Liver (tissue), 8 donors: ENCODE measurements at regions not wholly inside any gene's neighbourhood (a gene's known extent, or its start where the extent isn't known, plus 50 kb on each side); places are given as distances from the start of the nearest gene placed in this dataset.
A peak's percentile ranks its signal among the peaks of the same experiment; 100 is the strongest.

ENCODE experiments used
- DNase-seq: peaks from one replicate; pipeline ENCODE4 v3.0.0-alpha.2; 2017; ENCODE audit warnings: low spot score
- H3K27ac ChIP-seq, 2 donors: one replicate each; pipeline ENCODE4 v1.7.0; 2013; ENCODE audit warnings: inconsistent platforms in 2 of 2, low read length in 2 of 2, control low read depth in 1 of 2, low read depth in 1 of 2, mild to moderate bottlenecking in 1 of 2
- H3K27me3 ChIP-seq, 4 donors: one replicate each; pipeline versions ENCODE4 v1.6.1 to v1.7.0; 2013; ENCODE audit warnings: low read length in 3 of 4, inconsistent platforms in 1 of 4, mild to moderate bottlenecking in 1 of 4, moderate library complexity in 1 of 4; ENCODE audit not compliant: control insufficient read depth in 4 of 4, insufficient read depth in 4 of 4
- H3K36me3 ChIP-seq, 4 donors: one replicate each; pipeline versions ENCODE4 v1.6.1 to v1.7.0; 2013; ENCODE audit warnings: low read length in 3 of 4, mild to moderate bottlenecking in 3 of 4, low read depth in 1 of 4, moderate library complexity in 1 of 4; ENCODE audit not compliant: control insufficient read depth in 4 of 4, insufficient read depth in 3 of 4
- H3K4me1 ChIP-seq, 4 donors: one replicate each; pipeline versions ENCODE4 v1.6.1 to v1.7.0; 2013; ENCODE audit warnings: low read length in 3 of 4, mild to moderate bottlenecking in 3 of 4, moderate library complexity in 1 of 4; ENCODE audit not compliant: control insufficient read depth in 4 of 4, insufficient read depth in 4 of 4
- H3K4me3 ChIP-seq, 3 donors: one replicate each; pipeline versions ENCODE4 v1.6.1 to v1.7.0; 2013; ENCODE audit warnings: low read length in 3 of 3, control low read depth in 1 of 3, low read depth in 1 of 3, mild to moderate bottlenecking in 1 of 3
- H3K9ac ChIP-seq, 2 donors: one replicate each; pipeline ENCODE4 v1.7.0; 2013; ENCODE audit warnings: low read length in 2 of 2, mild to moderate bottlenecking in 2 of 2, moderate library complexity in 2 of 2, control low read depth in 1 of 2, low read depth in 1 of 2
- H3K9me3 ChIP-seq, 4 donors: one replicate each; pipeline versions ENCODE4 v1.6.1 to v1.7.0; 2013; ENCODE audit warnings: low read length in 3 of 4; ENCODE audit not compliant: control insufficient read depth in 4 of 4
- ATF3 ChIP-seq: IDR thresholded peaks from 2 replicates; pipeline ENCODE4 v1.6.1; 2016; ENCODE audit warnings: antibody characterized with exemption
- CTCF ChIP-seq: fragments of 150-350 bp; IDR thresholded peaks from 2 replicates; pipeline ENCODE4 v1.5.1; 2017; ENCODE audit warnings: improper control_type of control experiment, low read depth, low read length; ENCODE audit not compliant: missing input control
- EGR1 ChIP-seq, 2 donors: IDR thresholded peaks; 2 replicates each; pipeline ENCODE4 v1.6.1; 2016 to 2018; ENCODE audit warnings: antibody characterized with exemption in 2 of 2, low read depth in 2 of 2
- FOXA1 ChIP-seq: IDR thresholded peaks from 2 replicates; pipeline ENCODE4 v1.6.1; 2016; ENCODE audit warnings: antibody characterized with exemption
- FOXA2 ChIP-seq: IDR thresholded peaks from 2 replicates; pipeline ENCODE4 v1.6.1; 2016; ENCODE audit warnings: antibody characterized with exemption
- GABPA ChIP-seq, 2 donors: IDR thresholded peaks in 1 of 2; conservative IDR thresholded peaks in 1 of 2; 2 replicates each; pipeline ENCODE4 v1.6.1; 2016; ENCODE audit warnings: antibody characterized with exemption in 2 of 2, mild to moderate bottlenecking in 1 of 2, moderate library complexity in 1 of 2
- HNF4A ChIP-seq, 2 donors: conservative IDR thresholded peaks; 2 replicates each; pipeline ENCODE4 v1.6.1; 2016; ENCODE audit warnings: antibody characterized with exemption in 2 of 2, mild to moderate bottlenecking in 2 of 2
- HNF4G ChIP-seq: IDR thresholded peaks from 2 replicates; pipeline ENCODE4 v1.6.1; 2016; ENCODE audit warnings: antibody characterized with exemption
- JUND ChIP-seq, 2 donors: IDR thresholded peaks; 2 replicates each; pipeline ENCODE4 v1.6.1; 2016; ENCODE audit warnings: antibody characterized with exemption in 2 of 2
- MAX ChIP-seq: IDR thresholded peaks from 2 replicates; pipeline ENCODE4 v1.6.1; 2016; ENCODE audit warnings: antibody characterized with exemption
- NR2F2 ChIP-seq: IDR thresholded peaks from 2 replicates; pipeline ENCODE4 v1.6.1; 2016; ENCODE audit warnings: antibody characterized with exemption
- RAD21 ChIP-seq, 2 donors: IDR thresholded peaks; 2 replicates each; pipeline ENCODE4 v1.6.1; 2016; ENCODE audit warnings: antibody characterized with exemption in 2 of 2, mild to moderate bottlenecking in 2 of 2
- REST ChIP-seq: IDR thresholded peaks from 2 replicates; pipeline ENCODE4 v1.6.1; 2016; ENCODE audit warnings: antibody characterized with exemption, mild to moderate bottlenecking
- RXRA ChIP-seq, 2 donors: IDR thresholded peaks; 2 replicates each; pipeline ENCODE4 v1.6.1; 2017 to 2018; ENCODE audit warnings: antibody characterized with exemption in 2 of 2, mild to moderate bottlenecking in 1 of 2
- SP1 ChIP-seq: IDR thresholded peaks from 2 replicates; pipeline ENCODE4 v1.6.1; 2018; ENCODE audit warnings: antibody characterized with exemption, mild to moderate bottlenecking
- TAF1 ChIP-seq: conservative IDR thresholded peaks from 2 replicates; pipeline ENCODE4 v1.6.1; 2016; ENCODE audit warnings: antibody characterized with exemption, mild to moderate bottlenecking
- YY1 ChIP-seq: IDR thresholded peaks from 2 replicates; pipeline ENCODE4 v1.6.1; 2016; ENCODE audit warnings: antibody characterized with exemption, mild to moderate bottlenecking
- ZBTB33 ChIP-seq: IDR thresholded peaks from 2 replicates; pipeline ENCODE4 v1.6.1; 2016; ENCODE audit warnings: antibody characterized with exemption
- WGBS: extraction: QIAGEN DNeasy Blood & Tissue Kit; methylation state at CpG from one replicate; pipeline ENCODE4 v1.1.7; 2013; 5-methylcytosine and 5-hydroxymethylcytosine counted together
- donor health status: healthy.
- donor health status: healthy.
- donor health status: healthy.
- donor health status: healthy.
- donor health status: healthy.

- H3K27me3 ChIP-seq, result no peaks in the 10 kb centered on the region
- TF ChIP-seq CTCF (no peak), EGR1 (IDR thresholded peaks at IDR 0.05; ENCODE audit: low read depth in 2 of 2) (peak in 1 of 2 donors; percentile 15), JUND (IDR thresholded peaks at IDR 0.05) (peak; percentile 57 to 75), FOXA1 (no peak), TAF1 (no peak), RAD21 (IDR thresholded peaks at IDR 0.05) (peak; percentile 9 to 18), REST (peak; percentile 91), HNF4G (peak; percentile 52), ZBTB33 (no peak), GABPA (IDR thresholded peaks at IDR 0.05 in 1 of 2, conservative IDR thresholded peaks at IDR 0.05 in 1 of 2) (no peak), HNF4A (conservative IDR thresholded peaks at IDR 0.05) (peak; percentile 76 to 78), MAX (peak; percentile 52), ATF3 (no peak), RXRA (IDR thresholded peaks at IDR 0.05) (peak; percentile 40 to 76), YY1 (no peak), NR2F2 (no peak), SP1 (peak; percentile 43), FOXA2 (no peak)
- H3K4me1 ChIP-seq, result peaks cover 15 to 38% (median 29%) of the 10 kb centered on the region in 4 donors
- H3K9ac ChIP-seq, result no peak overlapping the region
- DNase-seq, result no peak
- no peaks in the 10 kb centered on the region for H3K36me3 ChIP-seq
- no peaks in the 10 kb centered on the region for H3K9me3 ChIP-seq
- peak overlapping the region; percentile 40 to 77 for H3K27ac ChIP-seq
- WGBS, result 32% methylated on average over 7 of the region's 7 CpGs
- no peak overlapping the region for H3K4me3 ChIP-seq
Observed at GRCh38 chr16:50925758-50926357, 184.0 kb downstream of the CYLD start.
